MCF 10A (cell line): ENCODE measurements at regions not wholly inside any gene's neighbourhood (a gene's known extent, or its start where the extent isn't known, plus 50 kb on each side); places are given as distances from the start of the nearest gene placed in this dataset.
"Not testable (repeated sequence)": the region's sequence is repeated elsewhere in the genome, so short reads cannot be mapped to it uniquely, and the experiment has no call there.

Experiments
- BruUV-seq: library from RNA; stranded (reverse); fragments of 400-500 nt; replicated peaks from 2 replicates; lab custom pipeline; 2021; lab: Mats Ljungman, UMichigan
- CTCF ChIA-PET: fragments of 300-600 bp; sonication (Branson Sonifier 250); formaldehyde crosslinking; extraction: SDS; loops from one replicate; lab custom pipeline; 2021; ENCODE audit warnings: antibody characterized with exemption, inconsistent platforms; lab: Yijun Ruan, JAX
- POLR2A ChIA-PET: fragments of 300-600, 350-650 bp; sonication (Branson Sonifier 250); formaldehyde crosslinking; extraction: SDS; loops from one replicate; lab custom pipeline; 2020; ENCODE audit warnings: antibody characterized with exemption, inconsistent platforms; lab: Yijun Ruan, JAX
- DNase-seq: peaks from one replicate; pipeline ENCODE4 v3.0.0-alpha.2; 2018; ENCODE audit not compliant: unreplicated experiment
- H3K27ac Mint-ChIP-seq: one replicate; pipeline ENCODE4 v1.8.0; 2022; ENCODE audit warnings: mild to moderate bottlenecking, low read depth, mixed read lengths; ENCODE audit not compliant: unreplicated experiment
- H3K27me3 Mint-ChIP-seq: one replicate; pipeline ENCODE4 v1.8.0; 2022; ENCODE audit warnings: mixed read lengths; ENCODE audit not compliant: insufficient read depth, unreplicated experiment
- H3K36me3 Mint-ChIP-seq: one replicate; pipeline ENCODE4 v1.8.0; 2022; ENCODE audit warnings: mild to moderate bottlenecking, moderate library complexity, mixed read lengths; ENCODE audit not compliant: insufficient read depth, unreplicated experiment
- H3K4me1 Mint-ChIP-seq: one replicate; pipeline ENCODE4 v1.8.0; 2022; ENCODE audit warnings: mixed read lengths; ENCODE audit not compliant: insufficient read depth, unreplicated experiment
- H3K4me3 Mint-ChIP-seq: one replicate; pipeline ENCODE4 v1.8.0; 2022; ENCODE audit warnings: mild to moderate bottlenecking, moderate library complexity, mixed read lengths; ENCODE audit not compliant: unreplicated experiment
- H3K9me3 Mint-ChIP-seq: one replicate; pipeline ENCODE4 v1.8.0; 2022; ENCODE audit warnings: mixed read lengths; ENCODE audit not compliant: unreplicated experiment
- intact Hi-C: fragments of 100-400 bp; cut with micrococcal nuclease; formaldehyde crosslinking; loops from 2 replicates; pipeline ENCODE4 v1.14.1; 2022
- TF ChIP-seq, protein P1 (sequence below): fragments of 200-600 bp; IDR thresholded peaks from one replicate; pipeline ENCODE4 v1.8.0; 2022; ENCODE audit warnings: antibody characterized with exemption, mild to moderate bottlenecking; ENCODE audit not compliant: unreplicated experiment

- no peaks in the 10 kb centered on the region for H3K27me3 Mint-ChIP-seq
- no peaks in the 10 kb centered on the region for H3K9me3 Mint-ChIP-seq
- ChIA-PET POLR2A (no interaction called here), CTCF (no interaction called here)
- no peaks in the 10 kb centered on the region for H3K36me3 Mint-ChIP-seq
- H3K4me1 Mint-ChIP-seq: no peaks in the 10 kb centered on the region
- DNase-seq: no peak
- TF ChIP-seq, protein P1, sequence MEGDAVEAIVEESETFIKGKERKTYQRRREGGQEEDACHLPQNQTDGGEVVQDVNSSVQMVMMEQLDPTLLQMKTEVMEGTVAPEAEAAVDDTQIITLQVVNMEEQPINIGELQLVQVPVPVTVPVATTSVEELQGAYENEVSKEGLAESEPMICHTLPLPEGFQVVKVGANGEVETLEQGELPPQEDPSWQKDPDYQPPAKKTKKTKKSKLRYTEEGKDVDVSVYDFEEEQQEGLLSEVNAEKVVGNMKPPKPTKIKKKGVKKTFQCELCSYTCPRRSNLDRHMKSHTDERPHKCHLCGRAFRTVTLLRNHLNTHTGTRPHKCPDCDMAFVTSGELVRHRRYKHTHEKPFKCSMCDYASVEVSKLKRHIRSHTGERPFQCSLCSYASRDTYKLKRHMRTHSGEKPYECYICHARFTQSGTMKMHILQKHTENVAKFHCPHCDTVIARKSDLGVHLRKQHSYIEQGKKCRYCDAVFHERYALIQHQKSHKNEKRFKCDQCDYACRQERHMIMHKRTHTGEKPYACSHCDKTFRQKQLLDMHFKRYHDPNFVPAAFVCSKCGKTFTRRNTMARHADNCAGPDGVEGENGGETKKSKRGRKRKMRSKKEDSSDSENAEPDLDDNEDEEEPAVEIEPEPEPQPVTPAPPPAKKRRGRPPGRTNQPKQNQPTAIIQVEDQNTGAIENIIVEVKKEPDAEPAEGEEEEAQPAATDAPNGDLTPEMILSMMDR: no peak
- H3K27ac Mint-ChIP-seq: no peak overlapping the region
- BruUV-seq: no TSS peak
- intact Hi-C loops: no loop called here
- no peak overlapping the region for H3K4me3 Mint-ChIP-seq
Observed at GRCh38 chr6:22206106-22206505, 90.7 kb downstream of the PRL start.

DNA sequence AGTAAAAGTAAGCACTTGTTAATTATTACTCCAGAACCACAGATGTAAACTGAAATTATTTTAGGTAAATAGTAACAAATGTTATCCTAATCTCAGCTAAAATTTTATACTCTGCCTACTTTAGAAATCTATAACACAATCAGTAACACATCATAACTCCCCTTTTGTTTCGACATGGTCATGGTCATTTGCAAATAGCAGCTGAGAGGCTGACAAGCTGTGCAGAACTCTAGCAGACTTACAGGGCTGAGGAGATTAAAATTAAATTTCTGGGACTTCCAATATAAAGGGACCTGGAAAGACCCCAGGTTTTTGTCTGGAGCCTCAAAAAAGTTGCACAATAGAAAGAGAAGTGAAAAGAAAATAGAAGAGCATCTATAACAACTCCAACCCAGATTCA is 88.8 kb downstream of the PRL start:
- no peak overlapping the region for H3K27ac Mint-ChIP-seq
- intact Hi-C loops: no loop called here
- BruUV-seq: no TSS peak
- H3K4me1 Mint-ChIP-seq: no peaks in the 10 kb centered on the region
- no peak for DNase-seq
- H3K9me3 Mint-ChIP-seq: no peaks in the 10 kb centered on the region
- no peak overlapping the region for H3K4me3 Mint-ChIP-seq
- TF ChIP-seq, protein P1: no peak
- ChIA-PET POLR2A (no interaction called here), CTCF (interaction anchor here (0.7 to 0.9 kb wide), 2 partner anchors 17 to 25 kb away, joined by 3 read pairs; no protein-coding TSS in a partner anchor)
- no peaks in the 10 kb centered on the region for H3K27me3 Mint-ChIP-seq
- H3K36me3 Mint-ChIP-seq: no peaks in the 10 kb centered on the region

GRCh38 chr6:22214314-22214713 is 82.5 kb downstream of the PRL start:
- H3K4me1 Mint-ChIP-seq: no peaks in the 10 kb centered on the region
- H3K27me3 Mint-ChIP-seq: no peaks in the 10 kb centered on the region
- H3K27ac Mint-ChIP-seq: no peak overlapping the region
- intact Hi-C loops: no loop called here
- TF ChIP-seq, protein P1: no peak
- no peak overlapping the region for H3K4me3 Mint-ChIP-seq
- H3K36me3 Mint-ChIP-seq: no peaks in the 10 kb centered on the region
- no TSS peak for BruUV-seq
- no peak for DNase-seq
- POLR2A ChIA-PET: no interaction called here
- CTCF ChIA-PET: no interaction called here
- no peaks in the 10 kb centered on the region for H3K9me3 Mint-ChIP-seq

GRCh38 chr6:22215474-22215873 is 81.4 kb downstream of the PRL start:
- H3K4me3 Mint-ChIP-seq, H3K9me3 Mint-ChIP-seq, H3K4me1 Mint-ChIP-seq, H3K27me3 Mint-ChIP-seq, H3K27ac Mint-ChIP-seq, DNase-seq, H3K36me3 Mint-ChIP-seq, CTCF ChIA-PET, intact Hi-C loops, BruUV-seq, POLR2A ChIA-PET: not testable (repeated sequence)

DNA sequence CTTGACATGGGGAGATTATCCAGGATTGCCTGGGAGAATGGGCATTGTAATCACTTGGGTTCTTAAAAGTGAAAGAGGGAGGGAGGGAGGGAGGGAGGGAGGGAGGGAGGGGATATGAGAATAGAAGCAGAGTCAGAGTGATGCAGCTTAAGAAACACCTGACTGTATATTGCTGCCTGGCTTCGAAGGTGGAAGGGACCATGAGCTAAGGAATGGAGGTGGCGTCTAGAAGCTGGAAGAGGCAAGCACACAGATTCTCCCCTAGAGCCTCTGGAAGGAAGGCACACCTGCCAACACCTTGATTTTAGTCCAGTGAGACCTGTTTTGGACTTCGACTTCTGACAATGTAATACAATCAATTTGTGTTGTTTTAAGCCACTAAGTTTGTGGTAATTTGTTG is 78.4 kb downstream of the PRL start:
- Mint-ChIP-seq H3K27me3 (no peaks in the 10 kb centered on the region), H3K4me1 (peaks cover 7% of the 10 kb centered on the region), H3K4me3 (no peak overlapping the region), H3K27ac (no peak overlapping the region), H3K9me3 (no peaks in the 10 kb centered on the region), H3K36me3 (no peaks in the 10 kb centered on the region)
- CTCF ChIA-PET: interaction anchor here (0.7 kb wide), 1 partner anchor 577 kb away, joined by 3 read pairs; no protein-coding TSS in a partner anchor
- POLR2A ChIA-PET: no interaction called here
- TF ChIP-seq, protein P1: no peak
- no TSS peak for BruUV-seq
- intact Hi-C loops: no loop called here
- no peak for DNase-seq
